HT1080 (cell line): ENCODE measurements at regions not wholly inside any gene's neighbourhood (a gene's known extent, or its start where the extent isn't known, plus 50 kb on each side); places are given as distances from the start of the nearest gene placed in this dataset.
"Not testable (repeated sequence)": the region's sequence is repeated elsewhere in the genome, so short reads cannot be mapped to it uniquely, and the experiment has no call there.

Experiments
- DNase-seq: peaks from one replicate; pipeline ENCODE4 v3.0.0-alpha.2; 2015; ENCODE audit warnings: low read depth

- not testable (repeated sequence) for DNase-seq
These were observed 336.8 kb downstream of the CWH43 start for GRCh38 chr4:49322610-49323572.

- not testable (repeated sequence) for DNase-seq
These were observed 337.5 kb downstream of the CWH43 start for GRCh38 chr4:49323573-49323940.
